SW 1271 (cell line): ENCODE measurements at regions not wholly inside any gene's neighbourhood (a gene's known extent, or its start where the extent isn't known, plus 50 kb on each side); places are given as distances from the start of the nearest gene placed in this dataset.

Experiments used
- DNase-seq, 2 experiments: peaks; one replicate each; lab custom pipeline; 2025; lab: John Stamatoyannopoulos, UW

DNA sequence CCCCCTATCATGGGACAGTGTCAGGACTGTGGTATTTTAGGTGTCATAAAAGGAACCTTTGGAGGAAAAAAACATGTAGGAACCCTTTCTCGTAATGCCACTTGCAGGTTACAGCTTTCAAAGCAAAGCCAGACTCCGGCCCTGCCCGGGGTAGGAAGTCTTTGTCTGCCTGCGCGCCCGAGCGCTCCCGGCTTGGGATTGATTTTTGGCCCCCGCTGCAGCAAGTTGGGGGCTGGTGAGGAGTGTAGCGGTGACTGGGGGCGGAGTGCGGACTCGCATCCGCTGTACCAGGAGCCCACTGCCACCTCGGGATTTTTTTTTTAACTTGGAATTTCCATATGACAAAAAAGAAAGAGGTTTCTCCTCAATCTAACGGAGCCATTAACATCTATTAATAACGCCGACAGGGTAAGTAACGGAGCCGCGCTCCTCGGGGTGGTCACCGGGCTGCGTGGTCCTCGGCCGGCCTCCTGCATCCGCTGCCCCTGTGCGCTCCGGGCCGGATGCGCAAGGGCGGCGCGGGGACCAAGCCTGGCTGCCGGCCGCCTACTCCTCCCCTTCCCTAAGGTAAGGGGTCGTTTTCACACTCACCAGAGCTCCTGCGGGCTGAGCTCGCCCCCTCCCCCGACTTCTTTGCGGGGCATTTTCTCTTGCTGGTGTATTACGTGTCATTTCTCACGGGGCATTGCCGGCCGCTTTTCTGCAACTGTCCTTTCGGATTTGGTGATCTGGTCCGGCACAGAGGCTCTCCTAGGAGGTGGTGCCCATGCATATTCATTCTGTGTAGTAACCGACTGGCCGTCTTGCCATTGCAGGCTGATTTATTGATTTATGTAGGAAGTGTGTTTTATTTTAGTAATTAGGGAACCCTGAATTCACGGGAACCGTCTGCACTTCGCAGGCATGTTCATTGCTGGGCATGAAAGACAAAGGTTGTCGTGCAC is 219.8 kb upstream of the TOPAZ1 start:
- DNase-seq: no peak

DNA sequence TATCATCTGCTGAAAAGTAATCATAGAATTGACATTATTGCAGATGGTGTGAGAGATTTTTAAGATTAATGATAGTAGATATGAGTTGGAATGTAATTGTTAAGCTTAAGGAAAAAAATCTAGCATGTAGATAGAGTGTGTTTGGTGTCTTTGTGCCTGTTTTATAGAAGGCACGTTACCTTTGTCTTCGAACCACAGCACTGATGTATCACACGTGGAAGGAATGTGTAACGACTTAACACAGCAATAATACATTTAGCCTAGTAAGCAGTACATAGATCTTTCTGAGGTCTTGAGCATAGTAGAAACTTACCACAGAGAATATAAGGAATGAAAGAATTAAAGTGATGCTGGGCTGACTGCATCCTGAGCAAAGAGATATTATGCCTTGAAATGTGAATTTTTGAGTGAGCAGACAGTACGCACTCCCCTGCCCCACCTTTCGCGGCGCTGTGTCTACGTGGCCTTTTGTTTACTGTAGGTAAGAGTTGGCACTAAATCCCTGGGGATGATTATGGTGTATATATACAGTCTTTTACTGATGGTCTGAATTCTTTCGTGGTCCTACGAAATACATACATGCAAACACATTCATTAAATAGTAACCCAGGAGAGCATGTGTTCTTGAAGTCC is 217.6 kb upstream of the TOPAZ1 start:
- no peak for DNase-seq

DNA sequence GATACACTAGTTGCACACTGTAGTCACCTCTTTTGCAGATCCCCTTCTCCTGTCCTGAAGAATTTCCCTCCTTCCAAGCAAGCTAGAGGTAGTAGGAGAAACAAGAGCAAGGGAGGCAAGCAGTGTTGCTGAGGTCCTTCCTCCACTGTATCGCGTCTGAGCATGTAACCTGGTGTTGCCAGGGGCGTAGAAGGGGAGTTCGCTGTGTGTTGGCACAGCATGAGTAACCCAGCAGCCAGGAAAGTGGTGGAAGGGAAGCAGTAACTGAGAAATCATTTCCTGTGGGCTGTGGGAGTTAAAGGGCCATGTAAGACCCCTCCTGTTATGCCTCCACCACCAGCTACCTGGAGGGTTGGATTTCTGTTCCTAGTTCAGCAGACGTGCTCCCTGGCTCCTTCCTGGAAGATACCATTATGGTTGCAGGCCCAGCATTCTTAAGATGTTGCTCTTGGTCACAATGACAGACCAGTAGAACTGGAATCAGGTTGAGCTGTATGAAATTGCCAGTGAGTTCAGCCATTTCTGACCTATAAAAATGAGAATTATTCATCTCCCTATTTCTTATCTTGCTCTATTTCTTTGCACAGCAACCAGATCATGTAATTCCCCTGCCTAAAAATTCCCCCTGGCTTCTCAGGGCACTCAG is 215.3 kb upstream of the TOPAZ1 start:
- DNase-seq: no peak

- DNase-seq: no peak
Observed at GRCh38 chr3:44029100-44029499, 212.6 kb upstream of the TOPAZ1 start.

- no peak for DNase-seq
Observed at GRCh38 chr3:44030285-44030684, 211.4 kb upstream of the TOPAZ1 start.

- no peak for DNase-seq
Observed at GRCh38 chr3:44030687-44031305, 210.9 kb upstream of the TOPAZ1 start.

GRCh38 chr3:44031387-44032380 is 210.0 kb upstream of the TOPAZ1 start:
- DNase-seq: no peak

DNA sequence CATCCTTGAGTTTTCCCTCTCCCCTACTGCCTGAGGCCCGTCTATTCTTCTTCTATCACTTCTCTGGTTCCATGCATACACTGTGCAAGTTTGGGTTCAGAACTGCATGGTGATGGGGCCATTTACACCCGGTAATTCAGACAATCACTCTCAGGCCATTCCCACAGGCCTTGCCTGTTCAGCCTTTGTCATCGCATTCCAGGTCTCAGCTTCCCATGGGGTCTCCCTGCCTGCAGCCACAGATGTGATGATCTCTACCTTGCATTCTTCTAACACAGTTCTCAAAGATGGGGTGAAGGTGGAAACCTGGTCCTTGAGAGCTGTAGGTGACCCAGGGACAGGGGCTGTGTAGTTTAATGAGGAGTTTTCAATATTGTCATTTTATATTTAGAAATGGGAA is 209.2 kb upstream of the TOPAZ1 start:
- DNase-seq: no peak

DNA sequence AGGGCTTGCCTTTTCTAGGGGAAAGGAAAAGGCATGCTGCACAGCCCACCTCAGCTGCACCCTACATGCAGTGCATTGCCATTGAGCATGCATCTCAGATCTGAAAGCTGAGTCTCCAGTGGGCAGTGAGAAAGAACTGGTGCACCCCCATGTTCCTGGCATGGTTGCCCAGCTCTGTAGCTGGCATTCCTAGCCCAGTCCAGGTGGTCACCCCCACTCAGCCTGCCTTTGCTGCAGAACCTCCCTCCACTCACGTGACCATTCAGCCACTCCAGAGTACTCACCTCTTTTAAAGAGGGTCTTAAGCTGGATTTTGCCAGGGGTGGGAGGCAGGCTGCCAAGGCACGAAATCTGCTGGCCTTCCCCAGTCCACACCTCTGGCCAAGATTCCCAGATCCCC is 208.6 kb upstream of the TOPAZ1 start:
- DNase-seq: no peak

DNA sequence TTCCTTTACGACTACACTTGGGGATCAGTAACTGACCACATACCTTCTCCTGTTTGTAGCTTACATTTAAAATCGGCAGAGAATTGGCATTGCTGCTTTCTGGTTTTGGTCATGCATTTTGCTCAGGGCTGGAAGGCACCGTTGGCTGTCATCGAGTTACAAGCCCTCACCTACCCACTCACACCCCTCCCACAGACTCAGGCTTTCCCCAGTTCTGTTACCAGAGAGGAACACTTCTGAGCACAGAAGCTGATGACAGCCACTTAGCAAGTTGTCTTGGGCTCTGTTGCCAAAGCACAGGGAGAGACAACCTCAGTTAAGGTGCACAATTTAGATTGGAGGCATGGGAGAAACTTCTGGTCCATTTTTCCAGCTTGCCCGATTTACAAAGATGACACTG is 204.8 kb upstream of the TOPAZ1 start:
- no peak for DNase-seq

DNA sequence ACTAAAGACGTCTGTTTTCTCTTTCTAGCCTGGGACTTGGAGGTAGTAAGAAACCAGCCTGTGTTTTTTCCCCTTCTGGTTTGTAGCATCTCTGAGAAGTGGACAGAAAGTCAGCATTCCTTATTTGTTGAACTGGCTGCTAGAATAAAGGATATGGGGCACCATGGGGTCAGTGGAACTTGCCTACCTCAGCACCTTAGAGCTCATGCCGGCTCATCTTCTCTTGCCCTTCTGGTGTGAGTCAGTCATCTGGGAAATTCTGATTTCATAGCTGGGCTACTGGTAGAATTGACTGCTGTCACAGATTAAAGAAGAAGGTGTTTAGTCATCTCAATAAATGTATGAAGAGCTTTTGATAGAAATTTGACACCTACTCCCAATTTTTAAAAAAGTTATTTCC is 202.7 kb upstream of the TOPAZ1 start:
- DNase-seq: no peak

DNA sequence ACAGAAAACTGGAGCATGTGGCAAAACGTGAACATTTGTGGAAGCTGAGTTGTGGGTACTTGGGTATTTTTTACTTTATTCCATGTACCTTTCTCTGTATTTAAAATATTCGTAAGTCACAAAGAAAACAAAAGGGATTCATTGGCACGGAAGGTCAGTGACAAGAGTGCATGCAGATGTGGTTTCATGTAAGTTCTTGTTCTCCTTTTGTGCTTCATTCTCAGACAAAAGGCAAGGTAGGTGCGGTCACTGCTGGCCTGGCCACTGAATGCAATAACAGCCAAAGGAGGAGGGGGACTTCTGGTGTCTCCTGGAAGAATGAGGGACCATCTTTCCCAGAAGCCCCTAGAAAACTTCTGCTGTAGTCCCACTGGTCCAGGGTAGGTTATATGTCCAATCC is 200.0 kb upstream of the TOPAZ1 start:
- DNase-seq: no peak

DNA sequence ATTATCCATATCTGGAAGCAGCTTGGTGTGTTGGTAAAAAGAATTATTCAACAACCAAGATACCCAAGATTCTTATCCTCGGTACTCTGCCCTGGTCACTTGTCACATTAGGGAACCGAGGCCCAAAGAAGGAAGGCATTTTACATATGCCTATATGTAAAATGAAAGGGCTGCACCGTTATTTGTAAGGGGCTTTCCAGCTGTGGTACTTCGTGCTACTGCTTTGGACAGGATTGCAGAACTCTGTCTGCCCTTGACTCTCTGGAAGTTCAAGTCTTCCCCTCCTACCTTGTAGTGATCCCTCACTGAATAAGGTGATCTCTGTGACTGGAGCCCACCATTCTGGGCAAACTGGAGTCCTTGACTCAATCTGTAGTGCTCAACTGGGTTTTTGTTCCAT is 198.9 kb upstream of the TOPAZ1 start:
- DNase-seq: no peak

DNA sequence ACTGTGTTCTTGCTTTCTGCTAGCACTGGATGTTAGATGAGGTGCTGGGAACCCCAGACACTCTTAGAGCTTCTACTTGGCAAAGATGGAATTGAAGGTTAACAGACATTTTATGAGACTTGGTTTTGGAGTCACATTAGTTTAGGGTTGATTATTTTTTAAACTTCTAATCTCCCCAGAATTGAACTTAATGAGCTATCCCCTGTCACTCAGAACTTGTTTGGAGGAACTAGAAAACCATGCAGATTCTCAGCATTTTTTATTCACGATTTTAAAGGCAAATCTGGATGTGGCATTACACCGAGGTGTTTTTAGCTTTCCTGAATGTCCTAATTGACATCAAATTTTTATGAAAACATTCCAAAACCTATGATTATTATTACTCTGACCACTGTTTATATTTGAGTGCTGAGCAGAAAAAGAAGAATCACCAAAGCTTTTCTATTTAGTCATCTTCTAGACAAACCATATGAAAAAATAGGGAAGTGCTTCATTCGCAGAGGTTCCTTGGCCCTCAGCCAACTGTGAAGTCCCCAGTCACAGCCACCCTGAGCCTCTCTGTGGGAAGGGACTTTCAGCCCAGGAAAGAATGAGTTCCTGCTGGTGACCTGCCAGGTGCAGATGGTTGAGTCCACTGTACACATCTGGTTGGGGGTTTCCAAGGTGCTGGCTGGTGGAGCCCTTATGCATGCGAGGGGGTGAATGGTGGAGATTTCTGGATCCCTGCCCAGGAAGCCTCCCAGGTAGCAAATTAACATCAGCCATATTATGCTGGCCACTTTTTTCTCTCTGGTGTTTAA is 196.0 kb upstream of the TOPAZ1 start:
- DNase-seq: no peak

DNA sequence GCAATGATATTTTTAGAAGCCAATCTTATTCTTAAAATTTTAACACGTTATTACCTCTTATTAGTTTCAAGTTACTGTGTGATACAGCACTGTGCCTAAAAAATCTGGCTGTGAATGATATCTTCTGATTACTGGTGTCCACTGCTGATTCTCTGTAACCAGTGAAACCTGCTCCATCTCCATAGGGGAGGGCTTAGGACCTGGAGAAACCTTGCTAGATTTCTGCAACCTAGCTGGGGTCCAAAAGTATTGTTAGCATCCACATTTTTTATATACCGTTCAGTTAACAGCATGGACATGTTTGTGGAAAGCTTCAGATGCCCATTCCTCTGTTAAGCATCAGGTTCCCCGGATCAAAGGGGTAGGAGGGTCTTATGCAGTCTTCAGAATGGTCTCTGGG is 193.9 kb upstream of the TOPAZ1 start:
- no peak for DNase-seq

- no peak for DNase-seq
Observed at GRCh38 chr3:44048196-44048924, 193.3 kb upstream of the TOPAZ1 start.

DNA sequence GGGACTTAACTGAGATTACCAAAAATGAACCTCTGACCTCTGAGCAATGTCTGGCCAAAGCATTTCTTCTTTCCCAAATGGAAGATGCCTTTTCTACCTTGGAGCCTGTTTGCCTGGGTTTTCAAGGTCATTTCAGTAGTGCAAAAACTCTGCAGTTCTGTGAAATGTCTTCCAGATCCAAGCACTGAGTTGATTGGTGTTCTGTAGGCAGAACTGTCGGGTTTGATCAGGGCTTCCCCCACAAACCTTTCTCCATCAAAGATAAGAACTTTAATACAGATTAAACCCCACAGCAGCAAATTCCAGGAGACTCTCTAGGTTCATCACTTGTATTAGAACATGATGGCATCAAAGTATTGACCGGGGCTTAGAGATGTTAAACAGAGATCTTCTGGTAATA is 192.7 kb upstream of the TOPAZ1 start:
- no peak for DNase-seq

DNA sequence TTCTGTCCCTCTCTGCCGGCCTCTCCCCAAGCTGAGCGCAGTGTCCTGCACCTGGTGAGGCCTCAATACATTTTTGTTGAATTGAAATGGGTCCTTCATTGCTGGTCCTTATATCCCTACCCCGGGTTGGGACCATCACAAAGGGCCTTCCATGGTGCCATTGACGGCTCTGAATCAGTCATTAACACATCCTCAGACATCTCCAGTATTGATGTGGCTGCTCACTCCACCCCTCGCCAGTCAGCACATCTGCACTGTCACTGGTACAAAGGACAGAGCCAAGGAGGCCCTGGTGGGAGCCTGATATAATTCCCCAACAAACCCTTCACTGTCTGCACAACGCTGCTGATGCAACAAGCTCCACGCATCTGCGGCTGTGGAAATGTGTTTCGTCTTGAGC is 191.6 kb upstream of the TOPAZ1 start:
- no peak for DNase-seq

DNA sequence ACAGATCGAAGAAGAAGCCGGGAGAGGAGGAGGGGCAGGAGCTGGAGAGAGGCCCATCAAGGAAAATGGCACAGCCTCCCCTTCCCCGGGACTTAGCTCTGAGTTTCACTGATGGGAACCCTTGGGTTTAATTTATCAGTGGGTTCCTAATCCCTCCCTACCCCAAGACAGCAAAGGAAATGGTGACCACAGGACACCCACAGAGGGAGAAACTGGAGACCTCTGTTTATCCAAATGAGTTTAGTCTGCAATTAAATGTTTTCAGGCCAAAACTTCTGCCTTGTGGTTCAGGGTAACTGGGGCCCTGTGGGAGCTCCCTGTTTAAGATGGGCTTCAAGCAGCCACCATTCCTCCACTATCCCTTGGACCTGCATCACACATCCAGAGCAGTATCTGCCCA is 190.8 kb upstream of the TOPAZ1 start:
- no peak for DNase-seq

DNA sequence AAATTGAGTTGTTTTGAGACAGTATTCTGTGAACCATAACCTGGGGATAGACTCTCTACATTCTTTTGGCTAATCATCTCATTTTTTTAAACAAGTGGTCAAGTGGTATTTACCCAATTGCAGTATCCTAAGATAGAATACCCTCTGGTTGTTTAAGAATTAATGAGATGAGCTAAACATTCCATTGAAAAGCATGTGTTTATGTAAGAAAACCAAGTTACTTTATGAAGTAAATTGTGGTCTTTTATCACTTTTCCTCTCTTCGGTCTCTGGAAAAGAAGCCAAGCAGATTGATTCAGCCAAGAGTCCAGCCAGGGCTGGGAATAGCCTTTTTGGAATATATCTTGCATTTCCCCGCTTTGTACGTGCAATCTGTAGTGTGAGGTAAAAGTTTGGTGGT is 185.7 kb upstream of the TOPAZ1 start:
- DNase-seq: no peak
